IMR-90 (cell line): ENCODE measurements at regions not wholly inside any gene's neighbourhood (a gene's known extent, or its start where the extent isn't known, plus 50 kb on each side); places are given as distances from the start of the nearest gene placed in this dataset.

Experiments used
- ATAC-seq: fragments of 200-7000 bp; cut with Tn5 transposase; 2 replicates; pipeline ENCODE4 v1.9.1; 2020; ENCODE audit warnings: low read depth, mild to moderate bottlenecking, moderate library complexity
- BruUV-seq: library from RNA; stranded (reverse); fragments of 400-500 nt; replicated peaks from 2 replicates; lab custom pipeline; 2021; lab: Mats Ljungman, UMichigan
- CTCF ChIA-PET: fragments of 300-600 bp; formaldehyde crosslinking; extraction: SDS; loops from one replicate; lab custom pipeline; 2021; ENCODE audit warnings: antibody characterized with exemption; lab: Yijun Ruan, JAX
- POLR2A ChIA-PET: fragments of 300-600 bp; sonication (Branson Sonifier 250); formaldehyde crosslinking; loops from one replicate; lab custom pipeline; 2022; ENCODE audit warnings: antibody characterized with exemption; ENCODE audit not compliant: unreplicated experiment; lab: Charles Lee
- DNase-seq: peaks from one replicate; pipeline ENCODE4 v3.0.0; 2013
- H2AFZ ChIP-seq: replicated peaks from 2 replicates; pipeline ENCODE3; 2013; ENCODE audit warnings: low read length, mild to moderate bottlenecking; ENCODE audit not compliant: poor library complexity
- H2AK5ac ChIP-seq: 2 replicates; pipeline ENCODE4 v1.6.1; 2013; ENCODE audit warnings: low read depth, low read length, inconsistent platforms
- H2AK9ac ChIP-seq: replicated peaks from 2 replicates; pipeline ENCODE3; 2013; ENCODE audit warnings: mild to moderate bottlenecking, low read depth, low read length, moderate library complexity; ENCODE audit not compliant: poor library complexity
- H2BK120ac ChIP-seq: 2 replicates; pipeline ENCODE4 v1.6.1; 2013; ENCODE audit warnings: low read depth, low read length, inconsistent platforms
- H2BK15ac ChIP-seq: 3 replicates; pipeline ENCODE4 v1.6.1; 2013; ENCODE audit warnings: low read depth, low read length, inconsistent platforms
- H2BK20ac ChIP-seq: 2 replicates; pipeline ENCODE4 v1.6.1; 2013; ENCODE audit warnings: low read depth, mild to moderate bottlenecking, inconsistent platforms, low read length, moderate library complexity
- H2BK5ac ChIP-seq: 2 replicates; pipeline ENCODE4 v1.6.1; 2013; ENCODE audit warnings: mild to moderate bottlenecking, low read depth, low read length, inconsistent platforms; ENCODE audit not compliant: poor library complexity, severe bottlenecking
- H3K14ac ChIP-seq: replicated peaks from 2 replicates; pipeline ENCODE4 v1.6.1; 2013; ENCODE audit warnings: low read depth, low read length, inconsistent platforms
- H3K18ac ChIP-seq: 2 replicates; pipeline ENCODE4 v1.6.1; 2013; ENCODE audit warnings: low read depth, low read length, control low read depth
- H3K23ac ChIP-seq: 2 replicates; pipeline ENCODE4 v1.6.1; 2013; ENCODE audit warnings: low read depth, low read length, inconsistent platforms
- H3K27ac ChIP-seq: 2 replicates; pipeline ENCODE4 v1.5.1; 2013; ENCODE audit warnings: mild to moderate bottlenecking, control low read depth, low read length; ENCODE audit not compliant: insufficient read depth
- H3K27me3 ChIP-seq: 2 replicates; pipeline ENCODE4 v1.6.1; 2013; ENCODE audit warnings: low read length; ENCODE audit not compliant: control insufficient read depth, insufficient read depth
- H3K36me3 ChIP-seq: 2 replicates; pipeline ENCODE4 v1.6.1; 2013; ENCODE audit warnings: low read length, mixed read lengths; ENCODE audit not compliant: control insufficient read depth, insufficient read depth
- H3K4ac ChIP-seq: 2 replicates; pipeline ENCODE4 v1.6.1; 2013; ENCODE audit warnings: low read depth, low read length, inconsistent platforms
- H3K4me1 ChIP-seq: 2 replicates; pipeline ENCODE4 v1.6.1; 2013; ENCODE audit warnings: low read length, mixed read lengths; ENCODE audit not compliant: control insufficient read depth, insufficient read depth
- H3K4me2 ChIP-seq: 2 replicates; pipeline ENCODE4 v1.6.1; 2013; ENCODE audit warnings: low read depth, mild to moderate bottlenecking, control low read depth, low read length, moderate library complexity
- H3K4me3 ChIP-seq: 2 replicates; pipeline ENCODE4 v1.5.1; 2013; ENCODE audit warnings: low read depth, mild to moderate bottlenecking, control low read depth, low read length, moderate library complexity; ENCODE audit not compliant: insufficient read depth
- H3K56ac ChIP-seq: 2 replicates; pipeline ENCODE4 v1.6.1; 2013; ENCODE audit warnings: low read length, inconsistent platforms; ENCODE audit not compliant: insufficient read depth; ENCODE audit errors: extremely low read depth
- H3K79me1 ChIP-seq, 2 experiments: 2 replicates each; pipeline ENCODE4 v1.6.1; 2013; ENCODE audit warnings: low read length in 2 of 2, inconsistent platforms in 1 of 2, low read depth in 1 of 2
- H3K9ac ChIP-seq: 2 replicates; pipeline ENCODE4 v1.6.1; 2013; ENCODE audit warnings: low read depth, low read length, control low read depth
- H3K9me1 ChIP-seq: 2 replicates; pipeline ENCODE4 v1.6.1; 2013; ENCODE audit warnings: low read length, inconsistent platforms; ENCODE audit not compliant: insufficient read depth
- H3K9me3 ChIP-seq: 2 replicates; pipeline ENCODE4 v1.6.1; 2013; ENCODE audit warnings: low read length; ENCODE audit not compliant: control insufficient read depth, insufficient read depth
- H4K20me1 ChIP-seq: 2 replicates; pipeline ENCODE4 v1.6.1; 2013; ENCODE audit warnings: low read length, inconsistent platforms; ENCODE audit not compliant: insufficient read depth
- H4K5ac ChIP-seq: 2 replicates; pipeline ENCODE4 v1.6.1; 2013; ENCODE audit warnings: mild to moderate bottlenecking, low read depth, low read length, control low read depth
- H4K8ac ChIP-seq, 2 experiments: 2 replicates each; pipeline ENCODE4 v1.6.1; 2013; ENCODE audit warnings: low read depth in 2 of 2, low read length in 2 of 2, control low read depth in 1 of 2, inconsistent platforms in 1 of 2
- H4K91ac ChIP-seq: 2 replicates; pipeline ENCODE4 v1.6.1; 2013; ENCODE audit warnings: low read depth, low read length, inconsistent platforms; ENCODE audit not compliant: insufficient read depth
- BHLHE40 ChIP-seq: fragments of 150-350 bp; IDR thresholded peaks from 2 replicates; pipeline ENCODE4 v1.6.1; 2016; ENCODE audit warnings: mild to moderate bottlenecking, low read depth, low read length
- CEBPB ChIP-seq: IDR thresholded peaks from 2 replicates; pipeline ENCODE4 v1.6.1; 2012; ENCODE audit warnings: low read depth, low read length, improper control_type of control experiment
- MAFK ChIP-seq: IDR thresholded peaks from 2 replicates; pipeline ENCODE4 v1.6.1; 2012; ENCODE audit warnings: low read depth, low read length, improper control_type of control experiment
- RAD21 ChIP-seq: IDR thresholded peaks from 2 replicates; pipeline ENCODE4 v1.6.1; 2012; ENCODE audit warnings: low read length, improper control_type of control experiment
- RFX5 ChIP-seq: IDR thresholded peaks from 2 replicates; pipeline ENCODE4 v1.8.0; 2012; ENCODE audit warnings: low read depth, mild to moderate bottlenecking, low read length, moderate library complexity
- SMC3 ChIP-seq: fragments of 150-350 bp; IDR thresholded peaks from 2 replicates; pipeline ENCODE4 v1.6.1; 2016; ENCODE audit warnings: low read depth, mild to moderate bottlenecking, antibody characterized with exemption, low read length, moderate library complexity
- WGBS, 2 experiments: methylation state at CpG; one replicate each; pipeline versions ENCODE4 v1.1.5 to v1.1.7; 2013; ENCODE audit warnings: missing lambda C conversion rate in 2 of 2; ENCODE audit not compliant: insufficient read length in 1 of 2; ENCODE audit errors: extremely low coverage in 2 of 2; 5-methylcytosine and 5-hydroxymethylcytosine counted together
- dilution Hi-C: fragments of 300-500 bp; cut with HindIII; formaldehyde crosslinking; loops from one replicate; pipeline ENCODE4 v1.14.3; 2018; ENCODE audit warnings: low sequenced_read_pairs; ENCODE audit not compliant: unreplicated experiment
- in situ Hi-C: fragments of 300-500 bp; cut with MboI; formaldehyde crosslinking; loops from 3 replicates; pipeline ENCODE4 v1.14.3; 2019; ENCODE audit warnings: low sequenced_read_pairs, inconsistent platforms, mixed read lengths
- intact Hi-C: fragments of 100-400 bp; cut with micrococcal nuclease; formaldehyde crosslinking; loops from 2 replicates; pipeline ENCODE4 v1.10.0; 2022
- TF ChIP-seq, protein P1 (sequence below): fragments of 150-350 bp; IDR thresholded peaks from 2 replicates; pipeline ENCODE4 v1.6.1; 2017; ENCODE audit warnings: mild to moderate bottlenecking, antibody characterized with exemption, low read length, low read depth

DNA sequence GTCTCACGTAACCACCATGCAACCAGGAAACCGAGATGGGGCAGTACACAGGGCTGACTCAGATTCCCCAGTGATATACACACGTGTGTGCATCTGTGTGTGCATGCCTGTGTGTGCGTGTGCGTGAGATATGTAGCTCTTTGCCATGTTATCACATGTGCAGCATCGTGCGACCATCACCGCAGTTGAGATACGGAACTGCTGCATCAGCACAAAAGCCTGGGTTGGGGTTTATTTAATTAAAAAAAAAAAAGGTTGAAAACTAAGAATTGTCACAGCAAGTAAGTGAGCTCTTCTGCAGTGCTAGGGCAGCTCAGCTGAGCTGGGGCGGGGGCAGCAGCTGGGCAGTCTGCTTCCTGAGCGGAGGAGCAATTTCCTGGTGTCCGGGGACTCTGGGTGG, 152.5 kb downstream of the RBFOX3 start:
- ChIA-PET CTCF (no interaction called here), POLR2A (no interaction called here)
- H2AFZ ChIP-seq, result no peak overlapping the region
- H3K4me2 ChIP-seq, result no peak overlapping the region
- no peaks in the 10 kb centered on the region for H3K4me1 ChIP-seq
- no peaks in the 10 kb centered on the region for H3K27me3 ChIP-seq
- no peak overlapping the region for H3K18ac ChIP-seq
- no peak for DNase-seq
- TF ChIP-seq, protein P1, sequence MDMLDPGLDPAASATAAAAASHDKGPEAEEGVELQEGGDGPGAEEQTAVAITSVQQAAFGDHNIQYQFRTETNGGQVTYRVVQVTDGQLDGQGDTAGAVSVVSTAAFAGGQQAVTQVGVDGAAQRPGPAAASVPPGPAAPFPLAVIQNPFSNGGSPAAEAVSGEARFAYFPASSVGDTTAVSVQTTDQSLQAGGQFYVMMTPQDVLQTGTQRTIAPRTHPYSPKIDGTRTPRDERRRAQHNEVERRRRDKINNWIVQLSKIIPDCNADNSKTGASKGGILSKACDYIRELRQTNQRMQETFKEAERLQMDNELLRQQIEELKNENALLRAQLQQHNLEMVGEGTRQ, result no peak
- TF ChIP-seq RFX5, result no peak
- TF ChIP-seq MAFK, result peak; percentile 78
- TF ChIP-seq SMC3, result no peak
- TF ChIP-seq RAD21, result no peak
- no peak for TF ChIP-seq CEBPB
- no peak for TF ChIP-seq BHLHE40
- H3K4me3 ChIP-seq, result no peak overlapping the region
- BruUV-seq, result no TSS peak
- H3K9me3 ChIP-seq, result no peaks in the 10 kb centered on the region
- no peak overlapping the region for H4K5ac ChIP-seq
- no peak overlapping the region for H3K56ac ChIP-seq
- H3K23ac ChIP-seq, result no peak overlapping the region
- intact Hi-C loops (no loop called here), in situ Hi-C loops (no loop called here), dilution Hi-C loops (no loop called here)
- no peak for ATAC-seq
- no peaks in the 10 kb centered on the region for H3K9me1 ChIP-seq
- no peak overlapping the region for H3K9ac ChIP-seq
- no peak overlapping the region for H2BK20ac ChIP-seq
- H3K14ac ChIP-seq, result no peak overlapping the region
- H3K79me1 ChIP-seq, result no peaks in the 10 kb centered on the region
- H2AK5ac ChIP-seq, result no peak overlapping the region
- no peak overlapping the region for H2BK15ac ChIP-seq
- H4K8ac ChIP-seq, result no peak overlapping the region
- H3K27ac ChIP-seq, result no peak overlapping the region
- H4K91ac ChIP-seq, result no peak overlapping the region
- no peaks in the 10 kb centered on the region for H4K20me1 ChIP-seq
- H3K36me3 ChIP-seq, result no peaks in the 10 kb centered on the region
- no peak overlapping the region for H2BK120ac ChIP-seq
- WGBS, 2 experiments, result 55% methylated on average over 7 of the region's 12 CpGs; no CpG with 5 or more reads in 1 of the 2 experiments
- no peak overlapping the region for H2AK9ac ChIP-seq
- H3K4ac ChIP-seq, result no peak overlapping the region
- no peak overlapping the region for H2BK5ac ChIP-seq
